Tibial nerve (tissue), 4 donors: ENCODE measurements at regions not wholly inside any gene's neighbourhood (a gene's known extent, or its start where the extent isn't known, plus 50 kb on each side); places are given as distances from the start of the nearest gene placed in this dataset.

Experiments
- EP300 ChIP-seq, 2 donors: sonication (generic); formaldehyde crosslinking; IDR thresholded peaks; one replicate each; pipeline ENCODE4 v1.6.1; 2017; ENCODE audit warnings: antibody characterized with exemption in 2 of 2, mild to moderate bottlenecking in 1 of 2
- POLR2A ChIP-seq, 2 donors: fragments of 450-650 bp; IDR thresholded peaks; one replicate each; pipeline ENCODE4 v1.6.1; 2017; ENCODE audit warnings: antibody characterized with exemption in 2 of 2, mild to moderate bottlenecking in 2 of 2, moderate library complexity in 2 of 2
- TF ChIP-seq, protein P1 (sequence below), 5 experiments: fragments of 200-600 bp in 3 of 5; fragments of 450-650 bp in 2 of 5; sonication (generic) in 3 of 5; IDR thresholded peaks; one replicate each; pipeline ENCODE4 v1.5.1; 2016 to 2019; ENCODE audit warnings: antibody characterized with exemption in 5 of 5, mild to moderate bottlenecking in 3 of 5, moderate library complexity in 2 of 5

- TF ChIP-seq, protein P1, sequence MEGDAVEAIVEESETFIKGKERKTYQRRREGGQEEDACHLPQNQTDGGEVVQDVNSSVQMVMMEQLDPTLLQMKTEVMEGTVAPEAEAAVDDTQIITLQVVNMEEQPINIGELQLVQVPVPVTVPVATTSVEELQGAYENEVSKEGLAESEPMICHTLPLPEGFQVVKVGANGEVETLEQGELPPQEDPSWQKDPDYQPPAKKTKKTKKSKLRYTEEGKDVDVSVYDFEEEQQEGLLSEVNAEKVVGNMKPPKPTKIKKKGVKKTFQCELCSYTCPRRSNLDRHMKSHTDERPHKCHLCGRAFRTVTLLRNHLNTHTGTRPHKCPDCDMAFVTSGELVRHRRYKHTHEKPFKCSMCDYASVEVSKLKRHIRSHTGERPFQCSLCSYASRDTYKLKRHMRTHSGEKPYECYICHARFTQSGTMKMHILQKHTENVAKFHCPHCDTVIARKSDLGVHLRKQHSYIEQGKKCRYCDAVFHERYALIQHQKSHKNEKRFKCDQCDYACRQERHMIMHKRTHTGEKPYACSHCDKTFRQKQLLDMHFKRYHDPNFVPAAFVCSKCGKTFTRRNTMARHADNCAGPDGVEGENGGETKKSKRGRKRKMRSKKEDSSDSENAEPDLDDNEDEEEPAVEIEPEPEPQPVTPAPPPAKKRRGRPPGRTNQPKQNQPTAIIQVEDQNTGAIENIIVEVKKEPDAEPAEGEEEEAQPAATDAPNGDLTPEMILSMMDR (IDR thresholded peaks at IDR 0.05): no peak
- no peak for TF ChIP-seq POLR2A (IDR thresholded peaks at IDR 0.05)
- TF ChIP-seq EP300 (IDR thresholded peaks at IDR 0.05): no peak
Measured at GRCh38 chr3:135811651-135812050, 153.9 kb upstream of the PPP2R3A start.
